HL-60 (cell line): ENCODE measurements at regions not wholly inside any gene's neighbourhood (a gene's known extent, or its start where the extent isn't known, plus 50 kb on each side); places are given as distances from the start of the nearest gene placed in this dataset.
A peak's percentile ranks its signal among the peaks of the same experiment; 100 is the strongest.

Experiments
- DNase-seq, 2 experiments: peaks; one replicate each; pipeline ENCODE4 v3.0.0-alpha.2; 2010 to 2020; ENCODE audit warnings: low read depth in 1 of 2, low spot score in 1 of 2
- H3K27ac ChIP-seq: fragments of 250-450 bp; sonication (Bioruptor Pico); replicated peaks from 2 replicates; pipeline ENCODE4 v1.5.1; 2020; ENCODE audit warnings: mild to moderate bottlenecking, moderate library complexity
- H3K27me3 ChIP-seq: fragments of 250-450 bp; sonication (Bioruptor Pico); 2 replicates; pipeline ENCODE4 v1.5.1; 2021; ENCODE audit warnings: mild to moderate bottlenecking, moderate library complexity; ENCODE audit not compliant: insufficient read depth, poor library complexity, severe bottlenecking
- H3K4me3 ChIP-seq: replicated peaks from 2 replicates; pipeline ENCODE4 v1.5.1; 2011; ENCODE audit warnings: mild to moderate bottlenecking, control low read depth, low read length; ENCODE audit not compliant: insufficient read depth
- GABPA ChIP-seq: IDR thresholded peaks from 2 replicates; pipeline ENCODE4 v1.6.1; 2012; ENCODE audit warnings: low read depth
- POLR2AphosphoS5 ChIP-seq: IDR thresholded peaks from 2 replicates; pipeline ENCODE4 v1.6.1; 2012; ENCODE audit warnings: low read depth
- SPI1 ChIP-seq: IDR thresholded peaks from 2 replicates; pipeline ENCODE4 v1.6.1; 2012; ENCODE audit warnings: low read depth, mild to moderate bottlenecking, borderline replicate concordance
- TF ChIP-seq, protein P1 (sequence below): IDR thresholded peaks from 2 replicates; pipeline ENCODE4 v1.6.1; 2012; ENCODE audit warnings: low read depth; ENCODE audit not compliant: insufficient replicate concordance
- TF ChIP-seq, protein P2 (sequence below): IDR thresholded peaks from one replicate; pipeline ENCODE4 v1.5.1; 2011; ENCODE audit warnings: low read length, control low read depth, inconsistent platforms; ENCODE audit not compliant: insufficient read depth

DNA sequence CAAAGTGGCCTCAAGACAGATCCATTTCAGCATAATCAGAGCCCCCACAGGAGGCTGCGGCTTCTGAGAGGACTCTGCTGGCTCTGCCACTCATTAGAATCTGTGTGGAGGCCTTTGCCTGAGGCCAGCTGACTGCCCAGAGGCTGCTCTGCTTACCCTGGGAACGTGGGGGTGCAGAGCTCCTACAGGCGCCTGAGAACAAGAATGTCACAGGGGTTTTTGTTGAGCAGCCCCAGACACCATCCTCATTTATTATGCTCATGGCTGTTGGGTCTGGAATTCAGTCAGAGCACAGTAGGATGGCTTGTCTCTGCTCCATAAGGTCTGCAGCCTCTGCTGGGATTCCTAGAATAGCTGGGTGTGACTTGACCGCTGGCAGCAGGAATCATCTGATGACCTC lies 101.8 kb upstream of the GDF10 start:
- no peak for DNase-seq
- no peak for TF ChIP-seq GABPA
- no peak for TF ChIP-seq SPI1
- no peak for TF ChIP-seq POLR2AphosphoS5
- TF ChIP-seq, protein P1, sequence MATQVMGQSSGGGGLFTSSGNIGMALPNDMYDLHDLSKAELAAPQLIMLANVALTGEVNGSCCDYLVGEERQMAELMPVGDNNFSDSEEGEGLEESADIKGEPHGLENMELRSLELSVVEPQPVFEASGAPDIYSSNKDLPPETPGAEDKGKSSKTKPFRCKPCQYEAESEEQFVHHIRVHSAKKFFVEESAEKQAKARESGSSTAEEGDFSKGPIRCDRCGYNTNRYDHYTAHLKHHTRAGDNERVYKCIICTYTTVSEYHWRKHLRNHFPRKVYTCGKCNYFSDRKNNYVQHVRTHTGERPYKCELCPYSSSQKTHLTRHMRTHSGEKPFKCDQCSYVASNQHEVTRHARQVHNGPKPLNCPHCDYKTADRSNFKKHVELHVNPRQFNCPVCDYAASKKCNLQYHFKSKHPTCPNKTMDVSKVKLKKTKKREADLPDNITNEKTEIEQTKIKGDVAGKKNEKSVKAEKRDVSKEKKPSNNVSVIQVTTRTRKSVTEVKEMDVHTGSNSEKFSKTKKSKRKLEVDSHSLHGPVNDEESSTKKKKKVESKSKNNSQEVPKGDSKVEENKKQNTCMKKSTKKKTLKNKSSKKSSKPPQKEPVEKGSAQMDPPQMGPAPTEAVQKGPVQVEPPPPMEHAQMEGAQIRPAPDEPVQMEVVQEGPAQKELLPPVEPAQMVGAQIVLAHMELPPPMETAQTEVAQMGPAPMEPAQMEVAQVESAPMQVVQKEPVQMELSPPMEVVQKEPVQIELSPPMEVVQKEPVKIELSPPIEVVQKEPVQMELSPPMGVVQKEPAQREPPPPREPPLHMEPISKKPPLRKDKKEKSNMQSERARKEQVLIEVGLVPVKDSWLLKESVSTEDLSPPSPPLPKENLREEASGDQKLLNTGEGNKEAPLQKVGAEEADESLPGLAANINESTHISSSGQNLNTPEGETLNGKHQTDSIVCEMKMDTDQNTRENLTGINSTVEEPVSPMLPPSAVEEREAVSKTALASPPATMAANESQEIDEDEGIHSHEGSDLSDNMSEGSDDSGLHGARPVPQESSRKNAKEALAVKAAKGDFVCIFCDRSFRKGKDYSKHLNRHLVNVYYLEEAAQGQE, result no peak
- TF ChIP-seq, protein P2, sequence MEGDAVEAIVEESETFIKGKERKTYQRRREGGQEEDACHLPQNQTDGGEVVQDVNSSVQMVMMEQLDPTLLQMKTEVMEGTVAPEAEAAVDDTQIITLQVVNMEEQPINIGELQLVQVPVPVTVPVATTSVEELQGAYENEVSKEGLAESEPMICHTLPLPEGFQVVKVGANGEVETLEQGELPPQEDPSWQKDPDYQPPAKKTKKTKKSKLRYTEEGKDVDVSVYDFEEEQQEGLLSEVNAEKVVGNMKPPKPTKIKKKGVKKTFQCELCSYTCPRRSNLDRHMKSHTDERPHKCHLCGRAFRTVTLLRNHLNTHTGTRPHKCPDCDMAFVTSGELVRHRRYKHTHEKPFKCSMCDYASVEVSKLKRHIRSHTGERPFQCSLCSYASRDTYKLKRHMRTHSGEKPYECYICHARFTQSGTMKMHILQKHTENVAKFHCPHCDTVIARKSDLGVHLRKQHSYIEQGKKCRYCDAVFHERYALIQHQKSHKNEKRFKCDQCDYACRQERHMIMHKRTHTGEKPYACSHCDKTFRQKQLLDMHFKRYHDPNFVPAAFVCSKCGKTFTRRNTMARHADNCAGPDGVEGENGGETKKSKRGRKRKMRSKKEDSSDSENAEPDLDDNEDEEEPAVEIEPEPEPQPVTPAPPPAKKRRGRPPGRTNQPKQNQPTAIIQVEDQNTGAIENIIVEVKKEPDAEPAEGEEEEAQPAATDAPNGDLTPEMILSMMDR, result no peak
- H3K27me3 ChIP-seq, result no peaks in the 10 kb centered on the region
- no peak overlapping the region for H3K4me3 ChIP-seq
- no peak overlapping the region for H3K27ac ChIP-seq

DNA sequence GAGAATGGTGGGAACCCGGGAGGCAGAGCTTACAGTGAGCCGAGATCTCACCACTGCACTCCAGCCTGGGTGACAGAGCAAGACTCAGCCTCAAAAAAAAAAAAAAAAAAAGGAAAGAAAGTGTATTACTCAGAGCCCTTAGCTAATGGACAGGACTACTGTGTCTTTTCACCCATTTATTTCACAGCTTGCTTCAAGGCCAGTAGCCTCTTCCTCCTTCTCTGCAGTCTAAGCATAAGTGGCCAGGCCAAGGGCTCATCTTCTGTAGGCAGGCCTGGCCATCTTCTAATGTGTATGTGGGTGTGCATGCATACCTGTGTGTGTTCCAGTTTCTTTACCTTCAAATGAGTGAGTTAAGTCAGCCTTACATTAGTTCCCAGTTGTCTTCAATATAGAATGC lies 94.8 kb upstream of the GDF10 start:
- TF ChIP-seq POLR2AphosphoS5 (no peak), SPI1 (no peak), GABPA (no peak)
- TF ChIP-seq, protein P2, result no peak
- TF ChIP-seq, protein P1, result no peak
- Histone ChIP-seq H3K27me3 (no peaks in the 10 kb centered on the region), H3K4me3 (no peak overlapping the region), H3K27ac (no peak overlapping the region)
- DNase-seq, result no peak

DNA sequence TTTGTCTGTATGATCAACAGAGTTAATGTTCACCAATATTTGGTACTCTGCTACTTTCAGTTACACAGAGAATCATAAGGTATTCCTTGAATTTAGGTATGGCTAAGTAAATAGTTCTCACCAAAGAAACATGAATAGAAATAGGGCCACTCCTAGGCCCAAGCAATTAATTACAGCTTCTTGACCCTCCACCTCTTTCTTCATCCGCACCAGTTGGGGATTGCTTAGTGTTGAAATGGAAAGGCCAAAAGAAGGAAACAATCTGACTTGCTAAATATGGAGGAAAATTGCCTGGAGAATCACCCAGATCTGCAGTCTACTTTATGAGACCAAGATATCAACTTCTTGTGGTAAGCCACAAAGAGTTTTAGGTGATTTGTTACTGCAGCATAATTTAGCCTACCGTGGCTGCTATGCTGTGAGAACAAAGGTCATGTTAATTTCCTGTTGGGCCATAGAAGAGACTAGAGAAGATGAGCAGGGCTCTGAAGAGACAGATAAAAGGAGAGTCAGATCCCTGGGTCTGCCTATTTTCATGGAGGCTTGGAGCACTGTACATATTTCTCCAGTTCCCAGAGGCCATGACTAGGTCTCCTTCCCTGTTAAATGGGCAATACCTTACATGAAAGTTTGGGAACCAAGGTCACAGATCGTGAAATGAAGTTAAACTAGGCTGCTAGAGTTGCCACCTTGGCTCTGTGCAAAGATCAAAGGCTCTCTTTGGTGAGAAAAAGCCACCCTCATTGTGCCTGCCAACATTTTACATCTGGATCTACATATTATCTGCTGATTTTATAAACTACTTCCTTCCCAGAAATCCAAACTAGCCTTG lies 93.3 kb upstream of the GDF10 start:
- H3K27ac ChIP-seq, result no peak overlapping the region
- no peak for DNase-seq
- TF ChIP-seq GABPA (no peak), SPI1 (no peak)
- no peaks in the 10 kb centered on the region for H3K27me3 ChIP-seq
- H3K4me3 ChIP-seq, result no peak overlapping the region

DNA sequence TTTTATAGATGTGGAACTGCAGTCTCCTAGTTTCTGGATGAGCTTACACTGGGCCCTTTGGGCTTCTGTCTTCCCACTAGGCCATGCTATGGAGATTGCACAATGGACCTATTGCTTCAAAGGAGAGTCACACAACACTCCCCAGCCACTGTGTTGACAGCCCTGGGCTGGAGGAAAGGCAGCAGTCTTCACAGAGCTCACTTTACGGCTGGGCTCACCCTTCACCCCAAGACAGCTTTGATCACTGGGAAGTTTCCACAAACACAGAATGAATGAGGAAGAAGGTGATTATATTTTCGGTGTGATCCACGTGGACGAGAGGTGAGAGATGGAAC lies 92.7 kb upstream of the GDF10 start:
- no peak overlapping the region for H3K4me3 ChIP-seq
- no peak overlapping the region for H3K27ac ChIP-seq
- peak; percentile 71 to 81 for DNase-seq
- no peaks in the 10 kb centered on the region for H3K27me3 ChIP-seq
- TF ChIP-seq GABPA (no peak), SPI1 (no peak)
